K562 (cell line): ENCODE measurements at regions not wholly inside any gene's neighbourhood (a gene's known extent, or its start where the extent isn't known, plus 50 kb on each side); places are given as distances from the start of the nearest gene placed in this dataset.

Source experiments
- ARID2 ChIP-seq: fragments of 450-650 bp; IDR thresholded peaks from 2 replicates; pipeline ENCODE4 v1.6.1; 2017; ENCODE audit warnings: antibody characterized with exemption, mild to moderate bottlenecking
- CTCF ChIP-seq, 3 experiments: IDR thresholded peaks in 2 of 3; conservative IDR thresholded peaks in 1 of 3; 2 replicates each; pipeline ENCODE4 v1.5.1; 2011 to 2012; ENCODE audit warnings: low read length in 3 of 3, mild to moderate bottlenecking in 3 of 3, control low read depth in 2 of 3, improper control_type of control experiment in 1 of 3, inconsistent platforms in 1 of 3, low read depth in 1 of 3, mixed read lengths in 1 of 3, moderate library complexity in 1 of 3; ENCODE audit not compliant: insufficient read depth in 2 of 3
- FOS ChIP-seq: IDR thresholded peaks from 3 replicates; pipeline ENCODE4 v1.6.1; 2011; ENCODE audit not compliant: insufficient read length; ENCODE audit errors: extremely low read depth
- FOXM1 ChIP-seq, 2 experiments: fragments of 450-650 bp in 1 of 2; sonication (generic) in 1 of 2; formaldehyde crosslinking in 1 of 2; IDR thresholded peaks; 2 replicates each; pipeline versions ENCODE4 v1.6.1 to v1.9.0; 2017 to 2022; ENCODE audit warnings: low read depth in 2 of 2, mild to moderate bottlenecking in 2 of 2, missing genetic modification reagents in 1 of 2, moderate library complexity in 1 of 2
- GTF2E2 ChIP-seq: fragments of 200-800 bp; sonication (Bioruptor generic); IDR thresholded peaks from 2 replicates; pipeline ENCODE4 v1.6.1; 2016; ENCODE audit warnings: missing genetic modification characterization, missing compliant biosample characterization
- HDAC1 ChIP-seq, 2 experiments: fragments of 450-650 bp; IDR thresholded peaks; 2 replicates each; pipeline ENCODE4 v1.6.1; 2016 to 2017; ENCODE audit warnings: inconsistent platforms in 1 of 2, mild to moderate bottlenecking in 1 of 2, moderate library complexity in 1 of 2
- HDAC2 ChIP-seq: fragments of 450-650 bp; IDR thresholded peaks from 2 replicates; pipeline ENCODE4 v1.6.1; 2016; ENCODE audit warnings: mild to moderate bottlenecking
- POLR2AphosphoS5 ChIP-seq: IDR thresholded peaks from 2 replicates; pipeline ENCODE4 v1.6.1; 2011; ENCODE audit warnings: mild to moderate bottlenecking, low read depth, low read length, moderate library complexity; ENCODE audit not compliant: control insufficient read depth, insufficient read depth
- RAD21 ChIP-seq, 2 experiments: fragments of 250-450 bp in 1 of 2; fragments of 450-650 bp in 1 of 2; sonication (Bioruptor Pico) in 1 of 2; formaldehyde crosslinking in 1 of 2; IDR thresholded peaks in 1 of 2; conservative IDR thresholded peaks in 1 of 2; 2 replicates each; pipeline versions ENCODE4 v1.4.0 to v1.8.0; 2020 to 2022; ENCODE audit warnings: mild to moderate bottlenecking in 2 of 2, moderate library complexity in 1 of 2
- REST ChIP-seq, 2 experiments: fragments of 450-650 bp; formaldehyde crosslinking in 1 of 2; IDR thresholded peaks; 2 replicates each; pipeline versions ENCODE4 v1.4.0 to v1.6.1; 2014 to 2020; ENCODE audit warnings: mild to moderate bottlenecking in 2 of 2, borderline replicate concordance in 1 of 2, low read depth in 1 of 2
- SRF ChIP-seq, 2 experiments: fragments of 250-450, 450-650 bp in 1 of 2; sonication (Bioruptor Pico) in 1 of 2; sonication (generic) in 1 of 2; formaldehyde crosslinking; IDR thresholded peaks; 2 replicates each; pipeline versions ENCODE4 v1.5.0 to v1.5.1; 2020 to 2022; ENCODE audit warnings: mild to moderate bottlenecking in 1 of 2, missing genetic modification reagents in 1 of 2
- ZBED1 ChIP-seq: IDR thresholded peaks from 2 replicates; pipeline ENCODE4 v1.6.1; 2014
- ZBTB43 ChIP-seq: sonication (generic); formaldehyde crosslinking; IDR thresholded peaks from 2 replicates; pipeline ENCODE4 v1.8.0; 2023; ENCODE audit warnings: mild to moderate bottlenecking, missing genetic modification reagents

- no peak for TF ChIP-seq SRF (CRISPR knock-in tag; IDR thresholded peaks at IDR 0.05)
- no peak for TF ChIP-seq POLR2AphosphoS5
- no peak for TF ChIP-seq CTCF (IDR thresholded peaks at IDR 0.05 in 2 of 3, conservative IDR thresholded peaks at IDR 0.05 in 1 of 3; ENCODE audit: insufficient read depth in 2 of 3, low read depth in 1 of 3, low read length in 3 of 3)
- TF ChIP-seq HDAC1 (IDR thresholded peaks at IDR 0.05), result no peak
- TF ChIP-seq ARID2, result no peak
- no peak for TF ChIP-seq REST (IDR thresholded peaks at IDR 0.05; ENCODE audit: borderline replicate concordance)
- no peak for TF ChIP-seq REST (CRISPR knock-in tag; IDR thresholded peaks at IDR 0.05; ENCODE audit: low read depth)
- TF ChIP-seq GTF2E2 (tag), result no peak
- no peak for TF ChIP-seq RAD21 (CRISPR knock-in tag; conservative IDR thresholded peaks at IDR 0.05 in 1 of 2, IDR thresholded peaks at IDR 0.05 in 1 of 2)
- TF ChIP-seq FOS, result no peak
- TF ChIP-seq HDAC2, result no peak
- TF ChIP-seq FOXM1 (IDR thresholded peaks at IDR 0.05; ENCODE audit: low read depth), result no peak
- TF ChIP-seq FOXM1 (CRISPR knock-in tag; IDR thresholded peaks at IDR 0.05; ENCODE audit: low read depth), result no peak
- no peak for TF ChIP-seq ZBED1
- TF ChIP-seq ZBTB43 (CRISPR knock-in tag), result no peak
Observed at GRCh38 chr12:9325471-9325870, 117.3 kb upstream of the PZP start.
